ENCODE measurements at regions not wholly inside any gene's neighbourhood (a gene's known extent, or its start where the extent isn't known, plus 50 kb on each side); places are given as distances from the start of the nearest gene placed in this dataset.

DNA sequence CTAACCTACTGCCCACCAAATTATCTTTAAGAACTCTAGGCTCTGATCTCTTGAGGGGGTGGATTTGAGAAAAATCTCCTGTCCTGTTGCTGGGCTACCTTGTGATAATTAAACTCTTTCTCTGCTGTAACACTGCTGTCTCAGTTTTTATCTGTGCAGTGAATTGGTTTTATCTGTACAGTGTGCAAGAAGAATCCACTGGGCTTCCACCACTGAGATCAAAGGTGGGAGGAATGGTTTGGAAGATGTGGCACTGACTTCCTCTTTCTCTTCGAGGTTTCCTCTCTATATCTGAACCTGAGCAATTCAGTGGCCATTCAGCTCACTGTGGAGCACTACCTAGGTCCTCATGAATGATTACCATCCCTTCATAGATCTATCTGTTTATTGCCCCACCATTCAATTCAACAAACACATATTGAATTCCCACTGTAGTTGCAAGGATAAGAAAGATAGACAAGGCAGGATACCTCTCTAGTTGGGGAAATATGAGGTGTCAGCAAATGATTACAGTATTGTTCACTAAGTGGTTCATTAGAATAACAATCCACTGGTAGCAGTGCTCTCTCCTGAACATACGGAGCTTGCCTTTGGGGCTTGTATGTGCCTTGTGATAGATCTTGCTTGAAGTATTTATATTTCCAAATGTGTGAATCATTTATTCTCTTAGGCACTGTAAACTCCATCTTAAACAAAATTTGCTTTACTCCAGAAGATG is 172.1 kb upstream of the ARG1 start:
- Histone ChIP-seq H3K9me2 (replicated peaks; ENCODE audit: low read depth, low read length) (no peaks in the 10 kb centered on the region), H3K36me3 (ENCODE audit: insufficient read depth, low read length) (no peaks in the 10 kb centered on the region), H3F3A (ENCODE audit: low read depth) (no peaks in the 10 kb centered on the region), H3K9me3 (ENCODE audit: insufficient read depth, low read depth, low read length) (0 out of 2 replicates have a peak, but pooled peaks cover 8% of the 10 kb centered on the region), H3K9ac (ENCODE audit: low read depth, low read length, poor library complexity, severe bottlenecking) (no peak overlapping the region), H3K4me1 (ENCODE audit: insufficient read depth, low read length, poor library complexity, severe bottlenecking) (no peaks in the 10 kb centered on the region), H3K4me2 (ENCODE audit: low read depth, low read length, poor library complexity, severe bottlenecking) (no peak overlapping the region), H3K79me2 (ENCODE audit: insufficient read depth, low read length) (no peaks in the 10 kb centered on the region), H2AFZ (ENCODE audit: low read length) (no peak overlapping the region), H4K20me1 (ENCODE audit: insufficient read depth, low read length, poor library complexity, severe bottlenecking) (no peaks in the 10 kb centered on the region), H3K4me3 (ENCODE audit: low read length, poor library complexity, severe bottlenecking) (no peak overlapping the region), H3K27me3 (ENCODE audit: insufficient read depth, low read length, poor library complexity, severe bottlenecking) (no peaks in the 10 kb centered on the region)
- no peak for TF ChIP-seq EZH2phosphoT487 (IDR thresholded peaks at IDR 0.05; ENCODE audit: borderline replicate concordance)
- TF ChIP-seq, protein P1, sequence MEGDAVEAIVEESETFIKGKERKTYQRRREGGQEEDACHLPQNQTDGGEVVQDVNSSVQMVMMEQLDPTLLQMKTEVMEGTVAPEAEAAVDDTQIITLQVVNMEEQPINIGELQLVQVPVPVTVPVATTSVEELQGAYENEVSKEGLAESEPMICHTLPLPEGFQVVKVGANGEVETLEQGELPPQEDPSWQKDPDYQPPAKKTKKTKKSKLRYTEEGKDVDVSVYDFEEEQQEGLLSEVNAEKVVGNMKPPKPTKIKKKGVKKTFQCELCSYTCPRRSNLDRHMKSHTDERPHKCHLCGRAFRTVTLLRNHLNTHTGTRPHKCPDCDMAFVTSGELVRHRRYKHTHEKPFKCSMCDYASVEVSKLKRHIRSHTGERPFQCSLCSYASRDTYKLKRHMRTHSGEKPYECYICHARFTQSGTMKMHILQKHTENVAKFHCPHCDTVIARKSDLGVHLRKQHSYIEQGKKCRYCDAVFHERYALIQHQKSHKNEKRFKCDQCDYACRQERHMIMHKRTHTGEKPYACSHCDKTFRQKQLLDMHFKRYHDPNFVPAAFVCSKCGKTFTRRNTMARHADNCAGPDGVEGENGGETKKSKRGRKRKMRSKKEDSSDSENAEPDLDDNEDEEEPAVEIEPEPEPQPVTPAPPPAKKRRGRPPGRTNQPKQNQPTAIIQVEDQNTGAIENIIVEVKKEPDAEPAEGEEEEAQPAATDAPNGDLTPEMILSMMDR (conservative IDR thresholded peaks at IDR 0.05; ENCODE audit: low read length) = no peak

DNA sequence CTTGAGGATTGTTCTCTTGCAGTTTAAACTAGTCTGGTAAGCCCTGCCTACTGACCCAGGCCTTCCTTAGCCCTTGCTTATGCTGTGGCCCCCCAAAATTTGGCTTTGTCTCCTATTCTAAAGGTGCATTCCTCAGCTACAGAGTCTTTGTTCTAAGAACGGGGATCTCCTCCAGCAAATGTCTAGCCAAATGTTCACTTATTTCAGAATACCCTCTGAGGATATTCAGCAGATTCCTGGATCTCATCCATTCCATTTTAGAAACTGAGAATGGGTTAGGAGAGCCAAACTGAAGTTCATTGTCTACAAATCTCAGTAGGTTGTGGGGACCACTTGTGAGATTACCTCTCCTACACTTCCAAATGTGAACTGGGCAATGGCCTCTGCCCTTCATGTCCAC is 164.2 kb upstream of the ARG1 start:
- Histone ChIP-seq H3K9ac (ENCODE audit: low read depth, low read length, poor library complexity, severe bottlenecking) (no peak overlapping the region), H3K27me3 (ENCODE audit: insufficient read depth, low read length, poor library complexity, severe bottlenecking) (no peaks in the 10 kb centered on the region), H3K9me2 (replicated peaks; ENCODE audit: low read depth, low read length) (no peaks in the 10 kb centered on the region), H4K20me1 (ENCODE audit: insufficient read depth, low read length, poor library complexity, severe bottlenecking) (no peaks in the 10 kb centered on the region), H3K79me2 (ENCODE audit: insufficient read depth, low read length) (no peaks in the 10 kb centered on the region), H3K4me3 (ENCODE audit: low read length, poor library complexity, severe bottlenecking) (no peak overlapping the region), H3K36me3 (ENCODE audit: insufficient read depth, low read length) (no peaks in the 10 kb centered on the region), H3F3A (ENCODE audit: low read depth) (no peaks in the 10 kb centered on the region), H3K4me2 (ENCODE audit: low read depth, low read length, poor library complexity, severe bottlenecking) (no peak overlapping the region), H3K9me3 (ENCODE audit: insufficient read depth, low read depth, low read length) (no peaks in the 10 kb centered on the region; the same call in 1 of the 2 replicates), H2AFZ (ENCODE audit: low read length) (no peak overlapping the region), H3K4me1 (ENCODE audit: insufficient read depth, low read length, poor library complexity, severe bottlenecking) (no peaks in the 10 kb centered on the region)
- TF ChIP-seq, protein P1 (conservative IDR thresholded peaks at IDR 0.05; ENCODE audit: low read length) = no peak
- no peak for TF ChIP-seq EZH2phosphoT487 (IDR thresholded peaks at IDR 0.05; ENCODE audit: borderline replicate concordance)

DNA sequence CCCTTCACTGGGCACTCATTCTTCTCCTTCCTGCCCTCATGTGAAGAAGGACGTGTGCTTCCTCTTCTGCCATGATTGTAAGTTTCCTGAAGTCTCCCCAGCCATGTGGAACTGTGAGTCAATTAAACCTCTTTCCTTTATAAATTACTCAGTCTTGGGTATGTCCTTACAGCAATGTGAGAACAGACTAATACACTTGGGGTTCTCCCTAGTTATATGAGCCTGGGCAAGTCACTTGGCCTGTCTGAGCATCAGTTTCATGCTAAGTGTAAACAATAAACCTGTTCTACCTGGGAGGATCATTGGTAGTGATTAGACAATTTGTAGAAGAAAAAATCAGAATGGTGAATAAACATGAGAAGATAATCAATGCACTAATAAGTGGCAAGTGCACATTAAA is 162.2 kb upstream of the ARG1 start:
- Histone ChIP-seq H3K9ac (ENCODE audit: low read depth, low read length, poor library complexity, severe bottlenecking) (no peak overlapping the region), H3K27me3 (ENCODE audit: insufficient read depth, low read length, poor library complexity, severe bottlenecking) (no peaks in the 10 kb centered on the region), H3K36me3 (ENCODE audit: insufficient read depth, low read length) (no peaks in the 10 kb centered on the region), H3K4me3 (ENCODE audit: low read length, poor library complexity, severe bottlenecking) (no peak overlapping the region), H2AFZ (ENCODE audit: low read length) (no peak overlapping the region), H3K79me2 (ENCODE audit: insufficient read depth, low read length) (no peaks in the 10 kb centered on the region), H3K4me1 (ENCODE audit: insufficient read depth, low read length, poor library complexity, severe bottlenecking) (no peaks in the 10 kb centered on the region), H3K9me2 (replicated peaks; ENCODE audit: low read depth, low read length) (no peaks in the 10 kb centered on the region), H3K9me3 (ENCODE audit: insufficient read depth, low read depth, low read length) (no peaks in the 10 kb centered on the region; the same call in 1 of the 2 replicates), H3K4me2 (ENCODE audit: low read depth, low read length, poor library complexity, severe bottlenecking) (no peak overlapping the region), H4K20me1 (ENCODE audit: insufficient read depth, low read length, poor library complexity, severe bottlenecking) (no peaks in the 10 kb centered on the region), H3F3A (ENCODE audit: low read depth) (no peaks in the 10 kb centered on the region)
- no peak for TF ChIP-seq EZH2phosphoT487 (IDR thresholded peaks at IDR 0.05; ENCODE audit: borderline replicate concordance)
- TF ChIP-seq, protein P1 (conservative IDR thresholded peaks at IDR 0.05; ENCODE audit: low read length) = no peak

Measured in Loucy (cell line).